ENCODE measurements at regions not wholly inside any gene's neighbourhood (a gene's known extent, or its start where the extent isn't known, plus 50 kb on each side); places are given as distances from the start of the nearest gene placed in this dataset.
"Not testable (repeated sequence)": the region's sequence is repeated elsewhere in the genome, so short reads cannot be mapped to it uniquely, and the experiment has no call there.

DNA sequence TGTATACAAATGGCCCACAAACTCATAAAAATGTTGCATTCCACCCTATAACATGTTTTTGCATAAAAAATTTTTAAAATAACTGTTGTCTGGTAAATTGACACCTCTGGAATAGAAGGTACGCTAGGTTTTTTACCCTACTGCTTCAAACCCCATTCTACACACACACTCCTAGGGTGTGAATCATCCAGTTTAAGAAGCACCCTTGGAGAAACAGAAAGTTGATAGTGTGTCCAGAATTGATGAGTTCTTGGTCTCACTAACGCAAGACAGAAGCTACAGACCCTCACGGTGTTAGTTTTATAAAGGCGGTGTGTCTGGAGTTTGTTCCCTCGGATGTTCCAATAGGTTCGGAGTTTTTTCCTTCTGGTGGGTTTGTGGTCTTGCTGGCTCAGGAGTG is 158.5 kb downstream of the KLRB1 start:
- no peak for DNase-seq

DNA sequence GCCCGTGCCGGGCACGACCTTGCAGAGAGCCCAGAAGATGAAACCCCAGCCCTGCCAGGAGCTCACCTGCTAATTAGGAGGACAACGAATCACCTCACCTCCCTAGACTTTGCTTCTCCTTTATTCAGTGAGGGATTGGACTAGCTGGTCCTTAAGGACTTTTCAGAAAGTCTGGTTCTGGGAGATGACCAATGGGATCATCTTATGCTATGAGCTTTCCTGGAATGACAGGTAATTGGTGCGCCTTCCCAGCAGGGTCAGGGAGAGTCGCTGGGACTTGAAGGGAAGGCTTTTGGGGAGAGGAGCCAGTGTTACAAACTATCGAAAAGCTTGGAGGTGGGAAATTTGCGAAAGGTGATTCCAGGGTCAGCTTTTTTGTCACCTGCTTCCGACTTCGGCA is 159.1 kb downstream of the KLRB1 start:
- not testable (repeated sequence) for DNase-seq

DNA sequence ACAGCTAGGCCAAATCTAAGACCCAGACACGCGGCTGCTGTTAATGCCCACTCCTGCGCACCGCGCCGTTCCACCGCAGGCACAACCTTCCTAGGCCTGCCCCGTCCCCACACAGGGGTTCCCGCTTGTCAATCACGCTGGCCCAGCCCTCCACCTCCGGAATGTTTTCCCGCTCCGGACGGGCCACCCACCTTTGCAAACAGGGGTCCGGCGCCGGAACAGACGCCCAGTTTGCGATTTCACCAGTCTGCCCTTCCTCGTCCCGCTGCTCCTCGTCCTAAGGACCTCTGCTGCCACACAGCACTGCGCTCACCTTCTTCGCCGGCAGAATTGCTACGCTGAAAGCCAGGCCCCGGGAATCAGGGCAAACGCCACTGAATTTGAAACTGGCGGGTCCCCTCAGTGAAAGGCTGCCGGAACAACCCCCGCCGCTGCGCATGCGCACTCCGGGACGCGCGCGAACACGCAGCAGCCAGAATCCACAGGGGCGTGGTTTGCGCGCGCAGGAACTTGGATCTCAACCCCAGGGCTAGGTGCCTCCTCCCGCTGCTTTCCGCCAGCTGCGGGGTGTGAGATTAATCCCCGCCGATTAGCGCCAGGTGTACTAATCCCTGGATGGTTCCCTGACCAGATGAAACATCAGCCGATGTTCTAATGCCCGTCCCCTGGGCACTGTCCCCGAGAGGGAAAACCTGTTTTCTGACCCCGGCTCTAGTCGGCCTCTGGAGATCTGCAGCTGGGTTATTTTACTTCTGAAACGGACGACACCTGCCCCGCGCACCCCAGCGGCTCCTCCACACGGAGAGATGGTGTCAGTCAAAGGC is 159.7 kb downstream of the KLRB1 start:
- peak; percentile 87 for DNase-seq

DNA sequence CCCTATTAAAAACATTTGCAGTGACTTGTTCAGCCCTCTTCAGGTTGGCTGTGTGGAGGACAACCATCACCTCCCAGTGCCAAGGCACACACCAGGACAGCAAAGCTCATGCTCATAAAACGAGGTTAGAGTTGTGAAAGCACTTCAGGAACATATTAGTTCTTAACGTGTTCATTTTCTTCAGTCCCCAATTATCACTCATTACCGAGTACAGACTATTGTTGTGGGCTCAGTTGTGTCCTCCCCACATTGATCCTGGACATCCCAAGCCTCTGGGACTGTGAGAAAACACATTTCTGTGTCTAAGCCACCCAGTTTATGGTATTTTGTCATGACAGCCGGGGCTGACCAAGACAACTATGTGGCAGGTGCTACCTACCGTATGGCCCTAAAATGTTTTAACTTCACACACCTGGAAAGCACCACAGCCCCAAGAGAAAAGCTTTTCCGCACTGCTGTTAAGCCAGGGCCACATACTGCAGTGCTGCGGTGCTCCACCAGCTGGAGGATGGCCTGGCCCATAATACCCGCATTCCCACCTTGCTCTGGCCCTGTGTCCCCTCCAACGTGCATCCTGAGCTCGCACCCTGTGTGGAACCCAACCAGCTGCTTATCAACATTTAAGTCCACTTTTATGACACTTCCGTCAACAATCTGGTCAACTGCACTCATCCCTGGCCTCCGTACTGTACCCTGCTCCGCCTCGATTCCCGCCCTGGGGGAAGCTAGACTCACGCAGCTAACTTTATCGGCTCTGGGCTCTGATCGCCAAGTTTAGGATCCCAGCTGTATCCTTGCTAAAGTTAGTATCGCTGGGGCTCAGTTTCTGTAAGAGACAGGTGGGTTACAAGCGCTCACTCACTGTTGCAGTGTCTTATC is 160.6 kb downstream of the KLRB1 start:
- not testable (repeated sequence) for DNase-seq

DNA sequence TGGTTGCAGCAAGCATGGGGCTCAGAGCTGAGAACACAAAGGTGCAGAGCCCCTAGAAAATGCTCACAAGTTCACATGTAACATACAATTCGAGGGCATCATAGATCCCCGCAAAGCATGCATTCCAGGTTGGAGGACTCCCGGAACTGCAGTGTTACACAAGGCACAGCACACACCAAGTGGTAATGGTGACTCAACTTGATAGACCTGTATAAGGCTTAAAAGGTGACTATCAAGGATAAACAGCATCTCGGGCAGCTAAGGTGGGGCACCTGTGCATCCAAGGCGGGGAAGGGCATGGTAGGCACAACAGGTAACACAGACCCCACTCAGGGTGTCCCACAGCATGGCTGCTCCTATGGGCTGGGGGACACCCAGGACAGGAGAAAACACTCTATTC is 167.3 kb downstream of the KLRB1 start:
- DNase-seq = not testable (repeated sequence)

DNA sequence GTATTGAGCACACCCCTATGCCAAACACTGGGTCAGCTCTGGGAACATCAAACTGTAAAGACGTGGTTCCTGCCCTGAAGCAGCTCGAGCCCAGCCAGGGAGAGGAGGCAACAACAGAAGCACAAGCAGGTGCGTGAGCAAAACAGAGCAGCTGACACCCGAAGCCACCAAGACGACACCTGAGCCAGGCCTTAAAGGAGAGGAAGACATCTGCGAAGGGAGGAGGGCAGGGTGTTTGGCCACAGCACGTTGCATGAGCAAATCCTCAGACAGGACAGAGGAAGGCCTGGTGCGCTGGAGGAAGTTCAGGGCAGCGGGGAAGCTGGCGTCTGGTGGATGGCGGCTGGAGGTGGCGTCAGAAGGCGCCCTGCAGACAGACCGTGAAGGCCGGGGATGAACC is 172.0 kb downstream of the KLRB1 start:
- DNase-seq = not testable (repeated sequence)

DNA sequence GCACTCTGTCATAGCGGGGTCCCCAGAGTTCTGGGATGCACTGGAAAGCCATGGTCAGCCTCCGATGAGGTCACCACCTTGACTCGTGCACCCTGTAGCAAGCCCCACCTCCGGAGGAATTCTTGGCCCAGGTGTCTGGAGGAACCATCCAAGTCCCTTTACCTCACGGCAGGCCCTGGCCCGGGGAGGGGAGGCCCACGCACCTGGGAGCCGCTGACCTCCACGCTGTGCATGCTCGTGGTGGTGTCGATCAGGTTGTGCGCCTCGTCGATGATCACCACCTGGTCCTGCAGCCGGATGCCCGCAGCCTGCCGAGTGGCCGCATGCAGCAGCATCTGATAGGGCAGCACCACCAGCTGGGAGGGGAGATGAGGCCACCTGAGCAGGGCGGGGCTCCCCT is 177.3 kb downstream of the KLRB1 start:
- DNase-seq = not testable (repeated sequence)

DNA sequence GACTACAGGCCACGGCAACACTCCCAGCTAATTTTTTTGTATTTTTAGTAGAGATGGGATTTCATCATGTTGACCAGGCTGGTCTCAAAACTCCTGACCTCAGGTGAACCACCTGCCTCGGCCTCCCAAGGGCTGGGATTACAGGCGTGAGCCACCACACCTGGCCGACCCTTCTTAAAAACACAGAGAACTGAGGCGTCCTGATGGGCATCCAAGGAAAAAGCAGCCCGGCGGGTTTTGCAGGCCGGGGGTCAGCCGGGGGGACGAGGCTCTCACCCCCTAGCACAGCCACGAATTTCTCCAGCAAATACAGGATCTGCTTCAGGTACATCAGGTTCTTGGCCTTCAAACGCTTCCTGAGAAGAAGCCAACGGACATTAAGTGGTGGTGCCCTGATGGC is 178.9 kb downstream of the KLRB1 start:
- not testable (repeated sequence) for DNase-seq

DNA sequence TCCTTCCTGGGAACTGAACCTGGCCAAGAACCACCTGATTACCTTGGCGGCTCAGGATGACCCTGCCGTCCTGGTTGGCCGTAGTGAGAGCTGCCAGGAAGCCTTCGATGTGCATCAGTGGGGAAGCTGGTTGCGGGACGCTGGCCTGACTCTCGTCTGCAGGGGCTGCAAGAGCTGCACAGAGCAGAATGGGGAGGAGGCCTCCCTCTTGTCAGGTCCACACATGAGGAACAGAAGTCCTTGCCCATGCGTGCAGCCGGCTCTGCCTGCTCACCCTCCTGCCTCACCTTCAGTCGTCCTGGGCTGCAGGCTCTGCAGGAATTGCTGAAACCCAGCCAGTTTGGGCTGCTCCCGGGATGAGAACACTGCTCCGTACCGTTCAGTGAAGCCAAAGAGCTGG is 182.3 kb downstream of the KLRB1 start:
- not testable (repeated sequence) for DNase-seq

DNA sequence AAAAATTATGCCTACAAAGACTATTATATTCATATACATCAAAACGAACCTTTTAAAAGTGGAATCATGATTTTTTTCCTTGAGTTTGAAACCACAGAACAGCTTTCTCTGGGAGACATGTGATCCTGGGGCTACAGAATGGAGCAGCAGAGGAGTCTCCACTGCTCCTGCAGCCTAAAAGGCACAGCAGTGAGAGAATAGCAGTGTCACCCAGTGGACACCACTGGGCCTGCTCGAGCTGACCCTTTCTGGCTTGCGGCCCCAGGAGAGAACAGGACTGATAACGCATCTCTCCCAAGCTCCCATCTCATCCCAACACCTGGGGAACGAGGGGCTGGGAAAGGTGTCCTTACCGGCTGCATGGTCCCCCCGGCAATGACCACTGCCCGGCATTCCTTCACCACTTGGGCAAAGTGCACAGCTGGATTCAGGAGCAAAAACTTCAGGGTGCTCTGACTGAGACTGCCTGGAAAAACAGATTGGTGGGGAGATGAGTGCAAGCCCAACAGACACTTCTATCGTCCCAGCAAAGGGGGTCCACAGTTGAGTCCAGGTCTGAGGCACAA is 183.5 kb downstream of the KLRB1 start:
- not testable (repeated sequence) for DNase-seq

DNA sequence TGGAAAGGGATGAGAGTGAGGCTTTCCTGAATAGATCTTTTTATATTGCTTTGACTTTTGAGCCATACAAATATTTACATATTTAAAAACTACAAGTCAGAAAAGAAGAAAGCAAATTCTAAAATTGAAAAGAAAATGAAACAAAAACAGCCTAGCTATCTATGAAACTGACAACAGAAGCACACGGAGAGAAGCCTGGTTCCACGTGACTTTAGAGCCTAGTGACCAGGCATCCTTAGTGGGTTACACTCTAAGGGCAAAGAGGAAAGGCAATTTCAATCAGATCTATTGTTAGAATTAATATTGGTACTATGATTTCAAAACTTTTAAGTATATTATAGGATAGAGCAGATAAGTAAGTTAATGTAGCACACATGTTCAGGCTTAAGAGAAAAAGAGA is 185.0 kb downstream of the KLRB1 start:
- DNase-seq = not testable (repeated sequence)

DNA sequence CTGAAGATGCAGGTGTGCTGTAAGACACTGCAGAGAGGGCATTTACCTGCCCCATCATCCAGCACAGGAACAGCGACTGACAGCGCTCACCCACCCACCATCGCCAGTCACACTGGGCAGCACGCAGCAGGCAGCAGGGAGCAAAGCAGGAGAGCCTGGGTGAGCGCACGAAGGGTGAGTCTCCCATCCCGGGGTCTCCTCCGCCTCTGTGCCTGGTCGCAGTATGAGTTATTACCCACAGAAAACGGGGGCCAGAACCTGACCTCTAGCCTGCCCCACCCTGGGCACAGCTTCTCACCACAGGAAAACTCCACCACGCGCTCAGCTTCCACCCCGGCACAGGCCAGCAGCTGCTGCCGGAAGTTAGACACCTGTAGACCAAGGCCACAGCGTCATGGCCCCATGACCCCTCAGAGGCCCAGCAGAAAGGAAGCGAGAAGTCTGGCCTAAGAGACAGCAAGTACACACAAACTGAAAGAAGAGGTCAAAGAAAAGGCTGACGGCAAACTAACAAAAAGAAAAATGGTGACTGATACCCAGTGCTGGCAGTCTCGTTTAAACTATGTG is 186.1 kb downstream of the KLRB1 start:
- DNase-seq = not testable (repeated sequence)

DNA sequence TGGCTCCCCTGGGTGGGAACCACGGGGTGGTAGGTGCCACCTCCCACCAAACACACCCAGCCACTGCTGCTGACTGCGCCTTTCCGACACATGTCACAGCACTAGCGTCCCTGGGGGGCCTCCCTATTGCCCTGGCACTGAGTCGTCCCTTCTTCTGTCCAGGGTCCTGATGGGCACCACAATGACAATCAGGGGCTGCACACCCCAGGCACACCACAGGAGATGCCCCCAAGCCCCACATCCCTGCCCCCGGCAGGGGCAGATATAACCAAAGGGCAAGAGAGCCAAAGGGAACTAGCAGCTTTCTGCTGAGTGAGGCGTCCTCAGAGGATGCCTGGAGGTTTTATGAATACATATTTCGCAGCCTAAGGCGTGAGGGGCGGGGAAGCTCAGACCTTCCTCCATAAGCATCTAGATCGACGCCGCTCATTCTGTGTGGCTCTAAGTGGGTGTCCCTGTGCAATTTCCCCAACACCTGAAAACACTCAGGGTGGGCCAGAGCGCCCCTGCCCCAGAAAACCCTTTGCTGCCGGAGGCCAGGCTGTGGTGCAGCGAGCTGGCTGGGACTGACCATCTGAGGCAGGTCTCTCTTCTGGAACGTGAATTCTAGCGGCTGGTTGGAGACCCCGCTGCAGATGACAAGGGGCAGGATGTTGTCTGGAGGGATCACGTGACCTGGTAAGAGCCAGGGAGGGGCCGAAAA is 186.7 kb downstream of the KLRB1 start:
- not testable (repeated sequence) for DNase-seq

DNA sequence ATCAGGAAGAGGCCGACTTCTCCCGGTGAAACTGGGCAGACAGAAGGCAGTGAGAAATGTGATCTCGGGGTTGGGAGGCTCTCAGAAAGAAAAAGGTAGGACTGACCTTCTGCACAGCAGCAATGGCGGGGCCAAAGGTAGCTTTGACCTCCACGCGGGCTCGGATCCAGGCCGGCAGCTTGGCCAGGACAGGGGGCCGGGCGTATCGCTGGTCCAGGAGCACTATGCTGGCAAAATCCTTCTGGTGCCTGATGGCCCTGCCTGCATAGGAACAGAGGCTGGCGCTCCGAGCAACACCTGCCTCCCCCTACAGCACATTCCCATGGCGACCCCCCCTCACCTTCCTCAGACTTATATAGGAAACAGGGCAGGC is 189.1 kb downstream of the KLRB1 start:
- not testable (repeated sequence) for DNase-seq

DNA sequence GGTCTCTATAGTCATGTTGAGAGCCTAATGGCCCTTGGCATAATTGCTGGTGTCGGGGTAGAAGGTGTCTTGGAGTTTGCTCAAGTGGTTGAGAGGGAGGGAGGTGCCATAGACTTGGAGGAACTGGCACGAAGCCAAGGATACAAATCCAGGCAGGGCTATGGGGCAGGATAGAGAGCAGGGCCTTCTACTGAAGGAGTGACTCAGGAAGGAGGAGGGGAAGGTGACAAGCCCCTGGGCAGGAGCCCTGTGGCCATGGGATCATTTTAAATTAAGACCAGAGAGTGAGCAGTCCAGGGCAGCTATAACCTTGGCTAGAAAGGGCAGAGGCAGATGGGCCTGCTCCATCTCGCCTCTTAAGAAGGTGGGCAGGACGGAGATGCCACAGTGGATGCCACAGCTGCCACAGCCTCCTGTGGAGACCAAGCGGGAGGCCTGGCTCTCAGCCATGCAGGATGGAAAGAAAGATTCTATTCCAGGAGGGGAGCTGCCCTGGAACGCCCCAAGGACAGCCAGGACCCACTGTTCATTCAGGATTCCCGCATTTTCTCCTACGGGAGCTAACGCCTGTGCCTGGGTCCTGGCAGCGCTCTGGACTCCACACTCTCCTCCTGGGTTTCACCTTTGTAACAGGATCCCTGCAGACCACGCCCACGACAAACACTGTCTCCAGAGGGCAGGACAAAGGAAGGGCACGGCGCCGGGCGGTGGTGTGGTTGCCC is 189.6 kb downstream of the KLRB1 start:
- DNase-seq = not testable (repeated sequence)

DNA sequence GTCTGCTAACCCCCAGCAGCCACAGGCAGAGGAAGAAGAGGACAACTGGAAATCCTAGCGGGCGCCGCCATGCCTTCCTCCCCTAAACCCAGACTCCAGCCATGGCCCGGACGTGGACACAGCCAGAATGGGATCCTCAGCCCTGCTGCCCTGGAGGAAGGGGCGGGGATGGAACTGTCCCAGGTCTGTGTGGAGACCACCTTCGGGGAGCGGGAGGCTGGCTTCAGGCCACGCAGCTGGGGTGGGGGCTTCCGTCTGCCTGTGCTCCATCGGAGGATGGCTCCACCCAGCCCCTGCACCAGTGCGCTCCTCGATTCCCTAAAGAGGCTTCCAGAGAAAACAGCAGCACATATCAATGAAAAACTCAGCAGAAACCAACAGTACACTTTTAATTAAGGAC is 190.4 kb downstream of the KLRB1 start:
- not testable (repeated sequence) for DNase-seq

DNA sequence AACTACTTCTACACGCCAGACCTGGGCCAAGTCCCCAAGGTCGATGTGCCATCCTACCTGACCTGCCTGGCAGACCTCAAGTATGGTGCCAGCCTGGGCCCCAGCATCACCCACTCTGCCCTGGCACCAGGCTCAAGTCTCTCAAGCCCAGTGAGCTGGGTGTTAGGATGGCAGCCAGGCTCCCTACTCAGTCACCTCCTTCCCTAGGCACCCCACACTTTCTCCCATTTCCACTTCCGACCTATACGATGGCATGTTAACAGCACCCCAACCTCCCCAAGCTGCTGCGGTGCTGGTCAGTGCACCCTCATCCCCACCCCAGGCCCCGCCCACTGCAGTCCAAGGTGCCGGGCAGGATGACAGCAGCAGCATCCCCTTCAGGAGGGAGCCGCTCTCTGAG is 191.4 kb downstream of the KLRB1 start:
- DNase-seq = not testable (repeated sequence)

DNA sequence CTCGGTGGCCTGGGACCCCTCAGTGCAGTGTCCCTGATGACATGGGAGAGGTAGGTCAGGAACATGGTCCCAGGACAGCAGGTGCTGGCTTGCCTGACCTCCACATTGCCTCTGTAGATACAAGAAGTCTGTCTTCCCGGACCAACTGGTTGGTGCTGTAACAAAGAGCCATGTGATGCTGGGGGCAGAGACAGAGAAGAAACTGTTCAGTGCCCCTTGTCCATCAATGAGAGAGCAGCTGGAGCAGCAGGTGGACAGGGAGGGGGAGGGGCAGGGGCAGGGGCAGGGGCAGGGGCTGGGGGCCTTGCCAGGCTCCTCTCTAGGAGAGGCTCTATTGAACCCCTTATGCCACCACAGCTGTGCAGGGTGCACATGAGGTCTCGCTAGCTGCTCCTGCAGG is 191.8 kb downstream of the KLRB1 start:
- DNase-seq = not testable (repeated sequence)

DNA sequence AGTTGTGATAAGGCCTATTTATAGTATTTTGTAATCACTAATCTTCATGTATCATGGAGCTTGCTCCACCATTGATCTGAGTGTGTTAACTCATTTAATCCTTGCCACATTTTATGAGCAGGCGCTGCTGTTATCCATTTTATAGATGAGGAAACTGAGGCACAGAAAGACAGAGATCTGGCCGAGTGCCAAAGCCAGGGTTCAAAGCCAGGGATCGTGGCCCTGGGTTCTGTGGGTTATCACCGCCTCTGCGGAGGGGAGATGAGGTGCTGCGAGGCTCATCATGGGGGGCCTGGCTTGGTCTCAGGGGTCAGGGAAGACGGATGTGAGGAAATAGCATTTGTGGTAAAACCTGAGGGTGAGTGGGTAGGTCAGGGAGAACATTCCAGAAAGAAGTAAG is 193.9 kb downstream of the KLRB1 start:
- not testable (repeated sequence) for DNase-seq

DNA sequence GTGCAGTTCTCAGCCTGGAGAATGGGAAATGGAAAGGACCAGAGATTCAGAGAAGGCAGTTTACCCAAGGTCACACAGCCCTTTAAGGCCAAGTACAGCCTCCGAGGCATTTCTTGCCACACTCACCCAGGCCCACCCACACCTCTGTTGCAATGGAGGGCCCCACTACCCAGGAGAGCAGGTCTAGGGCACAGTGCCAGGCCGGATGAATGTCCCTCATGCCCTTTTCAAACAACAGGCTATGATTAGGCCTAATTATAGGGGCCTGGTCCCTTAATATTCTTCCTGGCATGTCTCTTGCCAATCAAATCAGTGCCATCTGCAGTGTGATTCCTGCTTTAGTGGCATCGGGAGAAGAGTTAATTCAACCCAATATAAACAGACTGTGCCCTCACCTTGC is 195.3 kb downstream of the KLRB1 start:
- not testable (repeated sequence) for DNase-seq

DNA sequence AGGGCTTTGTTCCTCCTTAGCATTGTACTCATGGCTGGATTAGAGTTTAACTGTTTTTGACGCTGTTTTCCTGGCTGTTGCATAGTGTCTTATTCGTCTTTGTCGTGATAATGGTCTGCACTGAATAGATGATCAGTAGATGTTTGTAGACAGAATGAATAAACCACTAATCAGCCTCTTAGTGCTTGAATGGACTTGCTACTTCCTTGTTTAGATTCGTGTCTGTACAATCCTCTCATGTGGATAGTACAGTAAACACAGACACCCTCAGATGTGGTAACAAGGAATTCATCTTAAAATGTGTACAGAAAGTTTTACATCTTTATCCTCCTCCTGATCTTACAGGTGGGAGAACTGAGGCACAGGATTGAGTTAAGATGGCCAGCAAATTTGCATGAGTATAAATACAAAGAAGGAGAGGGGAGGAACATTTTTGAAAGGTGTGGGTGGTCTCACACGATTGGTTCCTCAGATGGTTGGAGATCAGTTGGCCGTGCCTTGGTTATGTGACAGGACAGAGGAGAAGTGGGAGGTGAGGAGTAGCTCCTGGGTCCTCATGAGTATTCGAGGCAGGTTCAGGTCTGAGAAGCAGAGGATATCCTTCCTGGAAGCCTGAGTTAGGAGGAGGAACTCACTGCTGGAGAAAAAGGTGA is 196.0 kb downstream of the KLRB1 start:
- not testable (repeated sequence) for DNase-seq
